ENCODE measurements at regions not wholly inside any gene's neighbourhood (a gene's known extent, or its start where the extent isn't known, plus 50 kb on each side); places are given as distances from the start of the nearest gene placed in this dataset.

- TF ChIP-seq JUND (IDR thresholded peaks at IDR 0.05) (no peak), EGR1 (IDR thresholded peaks at IDR 0.05; ENCODE audit: low read depth) (no peak)
- H3K27ac ChIP-seq (ENCODE audit: low read depth, low read length) = no peak overlapping the region
- no TSS peak for BruUV-seq (replicated peaks)
- no peak overlapping the region for H3K4me2 ChIP-seq (ENCODE audit: low read length)
- no peak for ATAC-seq
- ChIA-PET CTCF (no interaction called here), POLR2A (no interaction called here), RAD21 (ENCODE audit: low non-redundant PET in 1 of 2, low total read pairs in 2 of 2, uncharacterized antibody in 2 of 2, unreplicated experiment in 2 of 2) (no interaction called here)
- H3K4me3 ChIP-seq (replicated peaks in 1 of 2; ENCODE audit: low read depth in 1 of 2, low read length in 2 of 2) = no peak overlapping the region
- H2AFZ ChIP-seq (ENCODE audit: low read depth, low read length, poor library complexity, severe bottlenecking) = no peak overlapping the region
- peaks cover 0 to 18% of the 10 kb centered on the region in 2 experiments; a peak in 2 of 4 replicates for H3K4me1 ChIP-seq (ENCODE audit: control insufficient read depth in 1 of 2, insufficient read depth in 2 of 2, low read length in 2 of 2)
- no peaks in the 10 kb centered on the region for H3K36me3 ChIP-seq (ENCODE audit: control insufficient read depth in 1 of 2, insufficient read depth in 2 of 2, low read length in 2 of 2)
- H3K9me2 ChIP-seq (ENCODE audit: insufficient read depth) = no peaks in the 10 kb centered on the region
- no peaks in the 10 kb centered on the region for H3K9me3 ChIP-seq (ENCODE audit: control insufficient read depth in 1 of 2, insufficient read depth in 1 of 2, low read depth in 1 of 2, low read length in 2 of 2)
- H3K27me3 ChIP-seq (ENCODE audit: insufficient read depth, low read length) = no peaks in the 10 kb centered on the region
- H3K9ac ChIP-seq (ENCODE audit: low read length) = no peak overlapping the region
- DNase-seq (ENCODE audit: low read depth, low spot score) = no peak
- intact Hi-C loops (cut with micrococcal nuclease) = no loop called here
- H3K79me2 ChIP-seq (ENCODE audit: insufficient read depth, low read length) = no peaks in the 10 kb centered on the region
- H4K20me1 ChIP-seq (ENCODE audit: insufficient read depth) = no peaks in the 10 kb centered on the region
Measured at GRCh38 chr6:21536280-21536766, 57.2 kb upstream of the SOX4 start.

- ATAC-seq = no peak
Measured at GRCh38 chr6:21537637-21538036, 55.9 kb upstream of the SOX4 start.

More at GRCh38 chr6:21537637-21538036, 55.9 kb upstream of the SOX4 start:
- Histone ChIP-seq H4K20me1 (ENCODE audit: insufficient read depth) (no peaks in the 10 kb centered on the region), H3K27me3 (ENCODE audit: insufficient read depth, low read length) (no peaks in the 10 kb centered on the region), H3K4me3 (replicated peaks in 1 of 2; ENCODE audit: low read depth in 1 of 2, low read length in 2 of 2) (no peak overlapping the region), H2AFZ (ENCODE audit: low read depth, low read length, poor library complexity, severe bottlenecking) (no peak overlapping the region), H3K9me2 (ENCODE audit: insufficient read depth) (no peaks in the 10 kb centered on the region), H3K79me2 (ENCODE audit: insufficient read depth, low read length) (no peaks in the 10 kb centered on the region), H3K4me1 (ENCODE audit: control insufficient read depth in 1 of 2, insufficient read depth in 2 of 2, low read length in 2 of 2) (peaks cover 0 to 10% of the 10 kb centered on the region in 2 experiments; a peak in 2 of 4 replicates), H3K9ac (ENCODE audit: low read length) (no peak overlapping the region), H3K9me3 (ENCODE audit: control insufficient read depth in 1 of 2, insufficient read depth in 1 of 2, low read depth in 1 of 2, low read length in 2 of 2) (no peaks in the 10 kb centered on the region), H3K4me2 (ENCODE audit: low read length) (no peak overlapping the region), H3K36me3 (ENCODE audit: control insufficient read depth in 1 of 2, insufficient read depth in 2 of 2, low read length in 2 of 2) (no peaks in the 10 kb centered on the region), H3K27ac (ENCODE audit: low read depth, low read length) (no peak overlapping the region)
- ChIA-PET RAD21 (ENCODE audit: low non-redundant PET in 1 of 2, low total read pairs in 2 of 2, uncharacterized antibody in 2 of 2, unreplicated experiment in 2 of 2) (no interaction called here), CTCF (no interaction called here), POLR2A (no interaction called here)
- no peak for DNase-seq (ENCODE audit: low read depth, low spot score)
- intact Hi-C loops (cut with micrococcal nuclease) = no loop called here
- no TSS peak for BruUV-seq (replicated peaks)
- TF ChIP-seq RAD21 (IDR thresholded peaks at IDR 0.05; ENCODE audit: low read depth) (no peak), JUND (IDR thresholded peaks at IDR 0.05) (no peak), ZFX (IDR thresholded peaks at IDR 0.05) (no peak), MAX (IDR thresholded peaks at IDR 0.05) (no peak), TCF7L2 (IDR thresholded peaks at IDR 0.05; ENCODE audit: borderline replicate concordance, extremely low read depth, insufficient read depth, insufficient read length) (no peak), EZH2 (IDR thresholded peaks at IDR 0.05) (no peak), YY1 (IDR thresholded peaks at IDR 0.05; ENCODE audit: extremely low read depth, insufficient replicate concordance, low read depth, low read length) (no peak), SIN3A (IDR thresholded peaks at IDR 0.05; ENCODE audit: low read depth) (no peak), CBX3 (IDR thresholded peaks at IDR 0.05; ENCODE audit: low read depth) (no peak), ELF1 (IDR thresholded peaks at IDR 0.05; ENCODE audit: borderline replicate concordance, low read depth) (no peak), ZNF274 (IDR thresholded peaks at IDR 0.05; ENCODE audit: low read depth, low read length) (no peak), SP1 (IDR thresholded peaks at IDR 0.05; ENCODE audit: low read depth) (no peak), FOSL1 (IDR thresholded peaks at IDR 0.05; ENCODE audit: low read depth) (no peak), POLR2AphosphoS5 (IDR thresholded peaks at IDR 0.05; ENCODE audit: low read depth, low read length) (no peak), SRF (IDR thresholded peaks at IDR 0.05; ENCODE audit: low read depth) (no peak), ATF3 (IDR thresholded peaks at IDR 0.05) (no peak), POLR2A (IDR thresholded peaks at IDR 0.05; ENCODE audit: borderline replicate concordance, extremely low read depth, insufficient read depth, insufficient read length) (no peak)
- TF ChIP-seq, protein P1, sequence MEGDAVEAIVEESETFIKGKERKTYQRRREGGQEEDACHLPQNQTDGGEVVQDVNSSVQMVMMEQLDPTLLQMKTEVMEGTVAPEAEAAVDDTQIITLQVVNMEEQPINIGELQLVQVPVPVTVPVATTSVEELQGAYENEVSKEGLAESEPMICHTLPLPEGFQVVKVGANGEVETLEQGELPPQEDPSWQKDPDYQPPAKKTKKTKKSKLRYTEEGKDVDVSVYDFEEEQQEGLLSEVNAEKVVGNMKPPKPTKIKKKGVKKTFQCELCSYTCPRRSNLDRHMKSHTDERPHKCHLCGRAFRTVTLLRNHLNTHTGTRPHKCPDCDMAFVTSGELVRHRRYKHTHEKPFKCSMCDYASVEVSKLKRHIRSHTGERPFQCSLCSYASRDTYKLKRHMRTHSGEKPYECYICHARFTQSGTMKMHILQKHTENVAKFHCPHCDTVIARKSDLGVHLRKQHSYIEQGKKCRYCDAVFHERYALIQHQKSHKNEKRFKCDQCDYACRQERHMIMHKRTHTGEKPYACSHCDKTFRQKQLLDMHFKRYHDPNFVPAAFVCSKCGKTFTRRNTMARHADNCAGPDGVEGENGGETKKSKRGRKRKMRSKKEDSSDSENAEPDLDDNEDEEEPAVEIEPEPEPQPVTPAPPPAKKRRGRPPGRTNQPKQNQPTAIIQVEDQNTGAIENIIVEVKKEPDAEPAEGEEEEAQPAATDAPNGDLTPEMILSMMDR (IDR thresholded peaks at IDR 0.05 in 2 of 3, conservative IDR thresholded peaks at IDR 0.05 in 1 of 3; ENCODE audit: borderline replicate concordance in 1 of 3, insufficient read depth in 1 of 3, low read depth in 2 of 3, low read length in 2 of 3) = no peak

Data from HCT116 (cell line).